ENCODE measurements at regions not wholly inside any gene's neighbourhood (a gene's known extent, or its start where the extent isn't known, plus 50 kb on each side); places are given as distances from the start of the nearest gene placed in this dataset.
"Not testable (repeated sequence)": the region's sequence is repeated elsewhere in the genome, so short reads cannot be mapped to it uniquely, and the experiment has no call there.

DNA sequence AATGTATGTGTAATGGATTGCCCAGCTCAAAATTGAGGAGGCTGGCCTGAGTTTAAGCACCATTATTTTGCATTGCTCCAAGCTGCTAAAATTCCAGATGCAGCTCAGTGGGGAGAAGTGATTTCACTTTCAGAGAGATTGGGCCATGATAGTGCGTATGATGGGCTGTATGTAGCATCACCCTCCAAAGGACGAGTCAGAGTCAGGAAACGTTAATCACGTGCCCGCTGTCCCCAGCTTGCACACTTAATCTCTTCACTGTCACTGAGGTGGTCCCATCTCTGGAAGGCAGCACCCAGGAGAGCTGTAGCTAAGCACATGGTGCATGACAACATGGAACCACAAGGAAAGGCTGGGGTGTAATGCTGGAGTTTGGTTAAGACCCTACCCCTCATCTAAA is 337.4 kb downstream of the ANAPC1 start:
- not testable (repeated sequence) for DNase-seq

- DNase-seq: not testable (repeated sequence)
Observed at GRCh38 chr2:111549174-111549573, 334.8 kb downstream of the ANAPC1 start.

- DNase-seq: not testable (repeated sequence)
Observed at GRCh38 chr2:111551428-111551827, 332.6 kb downstream of the ANAPC1 start.

DNA sequence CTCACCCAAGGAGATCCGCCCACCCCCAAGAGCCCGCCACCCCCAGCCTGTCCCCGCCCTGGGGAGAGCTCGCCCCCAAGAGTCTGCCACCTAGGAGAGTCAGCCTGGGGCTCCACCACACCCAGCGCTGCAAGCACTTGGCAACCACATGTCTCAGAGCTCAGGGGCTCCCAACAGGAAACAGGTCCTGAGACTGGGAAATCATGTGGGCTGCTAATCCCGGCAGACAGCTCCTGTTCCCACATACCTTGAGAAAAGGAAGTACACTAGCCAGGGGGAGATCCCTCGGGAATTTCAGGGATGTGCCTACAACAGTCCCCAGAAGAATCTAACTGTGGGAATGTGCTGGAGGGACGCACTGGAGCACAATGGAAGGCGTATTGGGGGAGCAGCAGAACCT is 331.4 kb downstream of the ANAPC1 start:
- DNase-seq: not testable (repeated sequence)

DNA sequence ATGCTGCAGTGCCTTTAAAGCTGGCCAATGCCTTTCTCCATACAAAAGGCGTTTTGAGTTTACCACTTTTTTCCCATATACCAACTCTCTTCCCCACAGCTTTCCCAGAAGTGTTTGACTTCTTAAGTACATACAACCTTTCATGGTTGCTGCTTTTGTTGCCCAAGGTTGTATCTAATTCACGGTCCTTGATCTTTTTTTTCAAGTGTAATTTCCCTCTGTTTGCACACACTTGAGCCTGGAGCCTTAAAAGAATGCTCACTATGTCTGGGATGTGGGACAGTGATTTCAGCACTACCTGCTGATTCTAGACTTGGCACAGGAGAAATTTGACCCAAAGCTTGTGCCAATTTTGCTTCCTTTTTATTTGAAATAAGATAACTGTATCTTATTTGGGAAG is 324.7 kb downstream of the ANAPC1 start:
- not testable (repeated sequence) for DNase-seq

- not testable (repeated sequence) for DNase-seq
Observed at GRCh38 chr2:111559814-111560213, 324.2 kb downstream of the ANAPC1 start.

DNA sequence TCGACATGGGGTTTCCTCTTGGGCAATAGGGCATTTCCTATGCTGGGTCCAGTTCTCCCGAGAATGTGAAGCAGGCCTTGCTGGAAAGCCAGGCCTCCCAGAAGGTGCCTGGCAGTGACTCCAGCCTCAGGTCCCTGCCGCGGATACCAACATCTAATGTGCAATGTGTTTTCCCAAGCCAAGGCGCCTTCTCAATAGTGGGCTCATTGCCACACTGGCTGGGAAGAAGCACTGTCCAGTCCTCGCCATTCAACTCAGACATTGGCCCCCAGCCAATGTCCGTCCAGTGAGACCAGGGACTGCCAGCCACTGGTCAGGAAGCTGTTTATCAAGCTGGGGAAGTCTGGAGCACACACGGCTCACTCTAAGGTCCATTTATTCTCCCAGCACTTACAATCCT is 317.9 kb downstream of the ANAPC1 start:
- DNase-seq: not testable (repeated sequence)

GRCh38 chr2:111567233-111567632 is 316.8 kb downstream of the ANAPC1 start:
- not testable (repeated sequence) for DNase-seq

GRCh38 chr2:111569356-111570199 is 314.4 kb downstream of the ANAPC1 start:
- not testable (repeated sequence) for DNase-seq

- not testable (repeated sequence) for DNase-seq
Observed at GRCh38 chr2:111570300-111571114, 313.5 kb downstream of the ANAPC1 start.

DNA sequence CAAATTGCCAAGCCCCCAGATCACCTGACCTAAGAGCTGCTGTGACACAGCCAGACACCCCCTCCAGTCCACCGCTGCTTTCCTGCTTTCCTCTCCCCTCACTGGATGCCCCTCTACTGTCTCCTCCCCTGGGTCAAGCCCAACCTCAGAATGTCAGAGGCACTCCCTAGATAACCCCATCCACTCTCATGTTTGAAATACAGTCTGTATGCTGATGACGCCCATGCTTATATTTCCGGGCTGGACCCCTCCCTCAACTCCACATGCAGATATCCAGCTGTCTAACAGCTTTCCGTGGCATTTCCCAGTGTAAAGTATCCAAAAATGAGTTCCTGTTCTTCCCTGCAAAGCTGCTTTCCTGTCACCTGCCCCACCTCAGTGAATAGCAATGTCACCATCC is 309.2 kb downstream of the ANAPC1 start:
- DNase-seq: not testable (repeated sequence)

DNA sequence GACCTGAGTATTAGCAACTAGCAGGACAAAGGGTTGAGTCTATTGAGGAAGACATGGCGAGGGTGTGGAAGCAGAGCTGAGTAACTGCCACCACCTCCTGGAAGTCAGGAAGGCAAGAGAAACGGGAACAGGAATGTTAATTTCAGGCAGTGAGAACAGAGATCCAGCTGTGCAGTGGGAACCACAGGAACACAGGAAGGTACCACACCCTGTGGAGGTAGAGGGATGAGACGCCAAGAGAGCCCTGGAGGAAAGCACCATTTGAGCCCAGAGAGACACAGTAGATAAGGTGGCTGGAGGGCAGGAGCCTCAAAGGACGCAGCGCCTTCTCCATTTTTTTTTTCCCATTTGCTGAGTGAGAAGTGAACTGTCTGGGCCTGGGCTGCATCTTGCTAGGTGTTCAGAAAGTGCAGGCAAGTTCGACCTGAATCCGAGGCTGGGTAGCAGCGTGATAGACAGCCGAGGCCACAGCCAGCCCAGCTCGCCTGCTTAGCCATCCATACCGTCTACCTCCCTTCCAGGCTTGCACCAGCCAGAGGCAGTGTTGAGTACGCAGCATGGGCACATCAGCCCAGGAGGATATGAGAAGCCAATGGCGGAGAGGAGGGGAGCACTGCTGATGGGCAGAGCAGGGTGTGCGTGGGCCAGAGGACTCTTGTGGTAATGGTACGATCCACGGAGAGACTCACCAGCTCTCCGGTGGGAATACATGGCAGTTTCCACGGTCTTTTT is 306.7 kb downstream of the ANAPC1 start:
- DNase-seq: not testable (repeated sequence)

- not testable (repeated sequence) for DNase-seq
Observed at GRCh38 chr2:111579500-111580134, 304.4 kb downstream of the ANAPC1 start.

- DNase-seq: not testable (repeated sequence)
Observed at GRCh38 chr2:111580616-111581015, 303.4 kb downstream of the ANAPC1 start.

GRCh38 chr2:111582090-111582489 is 301.9 kb downstream of the ANAPC1 start:
- DNase-seq: not testable (repeated sequence)

DNA sequence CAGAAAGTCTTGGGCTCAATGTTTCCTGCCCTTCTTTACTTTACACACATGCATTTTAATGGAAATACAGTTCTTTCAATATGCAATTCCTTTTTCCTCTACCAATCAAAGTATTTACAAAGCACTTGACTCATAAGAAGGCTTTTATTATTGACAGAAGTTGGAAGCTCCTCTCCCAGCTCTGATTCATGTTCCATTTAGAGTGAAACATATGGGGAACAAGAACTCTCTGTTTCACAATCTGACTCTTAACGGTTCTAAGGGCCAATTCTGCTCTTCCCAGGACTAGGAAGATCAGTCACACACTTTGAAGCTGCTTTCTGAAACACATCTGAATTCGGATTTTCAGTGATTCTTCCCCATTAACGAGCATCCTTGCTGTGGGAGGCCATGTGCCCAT is 300.5 kb downstream of the ANAPC1 start:
- DNase-seq: not testable (repeated sequence)

- not testable (repeated sequence) for DNase-seq
Observed at GRCh38 chr2:111584540-111584939, 299.5 kb downstream of the ANAPC1 start.

- not testable (repeated sequence) for DNase-seq
Observed at GRCh38 chr2:111584950-111585349, 299.0 kb downstream of the ANAPC1 start.

DNA sequence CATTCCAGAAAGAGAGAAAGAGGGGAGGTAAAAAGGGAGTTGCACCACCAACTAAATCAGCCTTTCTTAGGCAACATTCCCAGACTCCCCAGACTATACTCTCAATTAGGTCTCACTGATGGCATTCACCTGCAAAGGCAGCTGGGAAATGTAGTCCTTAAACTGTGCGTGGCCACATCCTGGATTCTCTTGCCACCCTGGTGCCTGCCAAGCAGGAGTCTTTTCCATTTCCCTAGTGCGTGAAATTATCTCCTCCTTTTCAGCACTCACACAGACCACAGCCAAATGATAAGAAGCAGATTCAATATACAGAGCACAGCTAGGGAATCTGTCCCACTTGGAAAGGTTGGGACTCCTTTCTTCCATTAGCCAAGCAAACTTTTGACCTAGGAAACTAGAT is 298.0 kb downstream of the ANAPC1 start:
- not testable (repeated sequence) for DNase-seq

DNA sequence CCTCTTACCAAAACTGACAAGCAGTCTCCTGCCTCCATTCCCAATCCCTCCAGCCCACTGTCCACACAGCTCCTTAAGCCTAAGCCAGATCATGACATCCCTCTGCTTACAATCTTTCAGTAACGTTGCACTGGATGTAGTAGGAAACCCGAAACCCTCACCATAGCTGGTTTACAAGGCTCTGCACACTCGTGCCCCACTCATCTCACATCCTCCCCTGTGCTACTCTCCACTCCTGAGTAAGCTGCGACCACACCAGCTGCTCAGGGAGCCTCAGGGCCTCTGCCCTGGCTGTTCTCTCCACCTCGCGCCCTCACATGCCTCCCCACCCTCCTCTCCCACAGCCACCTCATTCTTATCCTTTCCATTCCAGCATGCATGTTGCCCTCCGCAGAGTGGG is 288.9 kb downstream of the ANAPC1 start:
- DNase-seq: not testable (repeated sequence)

DNA sequence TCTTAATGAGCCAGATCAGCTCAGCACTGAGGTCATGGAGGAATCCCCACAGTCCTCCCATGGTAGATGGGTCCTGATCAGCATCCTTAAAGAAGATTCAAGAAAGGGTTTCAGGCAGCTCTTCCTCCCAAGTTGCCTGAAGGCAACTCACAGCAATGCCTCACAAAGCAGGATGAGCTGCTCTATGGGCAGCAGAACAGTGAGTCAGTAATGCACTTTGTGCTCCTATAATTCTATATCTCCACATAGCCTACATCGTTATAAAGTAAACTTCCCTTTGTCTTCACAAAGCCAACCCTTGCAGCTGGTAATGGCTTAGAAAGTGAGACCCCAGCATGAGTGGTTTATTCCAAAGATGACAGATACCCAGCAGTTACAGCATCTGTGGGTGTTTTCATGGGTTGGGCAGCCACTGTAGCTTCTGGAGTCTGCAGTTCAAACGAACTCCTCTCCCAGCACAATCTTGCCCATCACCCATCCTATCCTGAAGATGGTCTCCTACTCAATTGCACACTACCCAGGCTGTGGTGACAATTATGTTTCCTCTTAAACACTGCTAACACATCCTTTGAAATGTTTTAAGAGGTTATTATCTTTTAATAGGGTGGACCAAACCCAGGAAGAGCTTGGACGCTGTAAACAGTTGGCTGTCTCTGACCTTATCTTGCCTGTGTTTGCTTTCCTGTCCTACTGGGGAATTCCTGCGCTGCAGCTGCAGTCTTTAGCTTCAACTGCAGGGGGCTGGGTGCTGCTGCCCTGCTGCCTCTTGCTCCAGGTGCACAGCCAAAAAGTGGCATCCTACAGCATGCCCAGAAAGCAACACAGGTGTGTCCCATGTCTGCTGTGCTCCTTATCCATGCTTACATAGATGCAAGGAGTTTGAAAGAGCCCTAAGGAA is 286.9 kb downstream of the ANAPC1 start:
- not testable (repeated sequence) for DNase-seq
